ENCODE measurements at regions not wholly inside any gene's neighbourhood (a gene's known extent, or its start where the extent isn't known, plus 50 kb on each side); places are given as distances from the start of the nearest gene placed in this dataset.
"Not testable (repeated sequence)": the region's sequence is repeated elsewhere in the genome, so short reads cannot be mapped to it uniquely, and the experiment has no call there.

DNA sequence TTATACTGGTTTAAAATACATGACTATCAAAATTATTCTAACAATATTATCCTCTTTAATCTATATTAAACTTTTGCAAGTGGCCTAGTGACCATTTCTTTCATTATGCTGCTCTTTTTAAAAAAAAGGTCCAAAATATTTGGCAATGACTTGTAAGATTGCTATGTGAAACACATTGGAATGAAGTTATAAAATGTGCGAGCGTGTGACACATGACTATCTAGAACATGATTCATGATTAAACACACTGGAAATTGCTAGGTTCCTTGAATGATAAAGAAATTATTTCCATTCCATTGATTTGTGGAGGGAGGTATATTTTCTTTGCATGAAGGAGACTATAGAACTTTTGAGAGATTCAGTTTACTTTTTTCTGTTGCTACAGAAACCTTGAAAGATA, 739.1 kb downstream of the DIAPH3 start:
- Histone ChIP-seq H3K4me3 (no peak overlapping the region), H3K27ac (no peak overlapping the region)
- TF ChIP-seq, protein P1, sequence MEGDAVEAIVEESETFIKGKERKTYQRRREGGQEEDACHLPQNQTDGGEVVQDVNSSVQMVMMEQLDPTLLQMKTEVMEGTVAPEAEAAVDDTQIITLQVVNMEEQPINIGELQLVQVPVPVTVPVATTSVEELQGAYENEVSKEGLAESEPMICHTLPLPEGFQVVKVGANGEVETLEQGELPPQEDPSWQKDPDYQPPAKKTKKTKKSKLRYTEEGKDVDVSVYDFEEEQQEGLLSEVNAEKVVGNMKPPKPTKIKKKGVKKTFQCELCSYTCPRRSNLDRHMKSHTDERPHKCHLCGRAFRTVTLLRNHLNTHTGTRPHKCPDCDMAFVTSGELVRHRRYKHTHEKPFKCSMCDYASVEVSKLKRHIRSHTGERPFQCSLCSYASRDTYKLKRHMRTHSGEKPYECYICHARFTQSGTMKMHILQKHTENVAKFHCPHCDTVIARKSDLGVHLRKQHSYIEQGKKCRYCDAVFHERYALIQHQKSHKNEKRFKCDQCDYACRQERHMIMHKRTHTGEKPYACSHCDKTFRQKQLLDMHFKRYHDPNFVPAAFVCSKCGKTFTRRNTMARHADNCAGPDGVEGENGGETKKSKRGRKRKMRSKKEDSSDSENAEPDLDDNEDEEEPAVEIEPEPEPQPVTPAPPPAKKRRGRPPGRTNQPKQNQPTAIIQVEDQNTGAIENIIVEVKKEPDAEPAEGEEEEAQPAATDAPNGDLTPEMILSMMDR (IDR thresholded peaks at IDR 0.05): no peak
- DNase-seq (ENCODE audit: low spot score): no peak

DNA sequence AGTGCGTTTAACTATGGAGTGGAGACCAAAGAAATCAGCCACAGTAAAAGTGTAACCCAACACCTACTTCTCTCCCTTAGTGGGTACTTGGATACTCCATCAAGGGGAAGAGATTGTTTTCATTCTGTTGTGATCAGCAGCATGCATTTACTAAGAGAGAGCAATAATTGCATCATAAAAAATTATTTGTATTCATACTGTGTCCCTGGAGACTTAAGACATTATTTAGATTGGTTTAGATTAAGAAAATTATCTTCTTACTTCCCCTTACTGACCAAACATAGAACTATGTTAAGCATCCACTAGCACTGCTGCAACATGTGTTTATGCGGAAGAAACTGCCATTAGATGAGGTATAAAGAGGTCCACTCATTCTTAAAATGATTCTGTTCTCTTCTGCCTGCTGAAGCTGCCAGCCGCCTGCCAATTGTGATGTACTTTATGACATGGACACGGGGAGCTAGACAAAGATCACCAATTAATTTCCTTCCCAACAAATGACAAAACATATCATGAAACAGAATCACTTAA, 738.5 kb downstream of the DIAPH3 start:
- no peak overlapping the region for H3K4me3 ChIP-seq
- TF ChIP-seq, protein P1 (IDR thresholded peaks at IDR 0.05): no peak

DNA sequence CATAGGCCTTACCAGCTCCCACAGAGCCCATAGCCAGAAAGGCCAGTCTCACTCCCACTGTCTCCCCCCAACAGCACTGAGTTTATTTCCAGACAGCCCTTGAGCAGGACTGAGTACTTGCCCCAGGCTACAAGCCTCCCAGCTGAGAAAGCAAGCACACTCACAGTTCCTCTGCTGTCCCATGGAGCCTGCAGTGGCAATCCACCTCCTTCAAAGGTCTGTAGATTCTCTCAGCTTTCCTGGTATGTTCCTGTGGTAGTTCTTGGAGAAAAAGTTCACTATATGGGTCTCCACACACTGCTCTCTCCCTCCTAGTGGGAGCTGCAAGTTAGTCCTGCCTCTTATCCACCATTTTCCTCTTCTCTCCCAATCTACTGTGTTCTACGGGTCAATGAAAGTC, 728.7 kb downstream of the DIAPH3 start:
- no peak for DNase-seq (ENCODE audit: low spot score)
- TF ChIP-seq, protein P1 (IDR thresholded peaks at IDR 0.05): no peak
- Histone ChIP-seq H3K27ac (no peak overlapping the region), H3K4me3 (no peak overlapping the region)

More for the DNA sequence above, 738.5 kb downstream of the DIAPH3 start:
- H3K27ac ChIP-seq: no peak overlapping the region
- DNase-seq (ENCODE audit: low spot score): no peak

DNA sequence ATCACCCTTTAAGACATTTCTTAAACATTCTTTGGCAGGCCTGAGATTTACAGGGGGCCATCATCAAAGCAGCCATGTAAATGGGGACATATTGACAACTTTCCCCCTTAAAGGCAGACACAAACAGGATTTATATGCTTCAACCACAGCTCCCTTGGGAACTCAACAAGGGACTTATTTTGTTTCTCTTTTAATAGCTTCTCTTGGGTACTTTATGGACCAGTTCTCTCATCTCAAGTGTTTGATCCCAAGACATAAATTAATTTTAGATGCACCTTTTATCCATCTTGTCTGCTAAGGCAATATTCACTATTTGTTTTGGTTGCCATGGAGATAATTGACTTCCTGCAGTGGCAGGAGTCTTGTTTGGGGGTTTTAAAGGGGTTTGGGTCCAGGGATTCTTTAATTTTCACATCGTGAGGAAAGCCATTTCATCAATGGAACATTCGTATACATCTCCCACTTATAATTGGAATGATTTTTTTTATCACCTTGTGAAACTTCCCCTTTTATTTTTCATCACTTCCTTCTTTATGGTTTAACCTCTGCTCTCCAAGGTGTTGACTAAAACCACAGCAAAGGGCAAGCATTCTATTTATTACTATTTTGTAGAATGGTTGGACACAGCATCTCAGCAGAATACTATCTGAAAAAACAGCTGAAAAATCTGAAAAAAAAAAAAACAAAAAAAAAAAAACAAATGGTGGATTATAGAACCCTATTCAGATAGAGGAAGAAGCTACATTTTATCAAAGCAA, 726.0 kb downstream of the DIAPH3 start:
- no peak overlapping the region for H3K27ac ChIP-seq
- H3K4me3 ChIP-seq: no peak overlapping the region
- DNase-seq (ENCODE audit: low spot score): no peak
- TF ChIP-seq, protein P1 (IDR thresholded peaks at IDR 0.05): no peak

DNA sequence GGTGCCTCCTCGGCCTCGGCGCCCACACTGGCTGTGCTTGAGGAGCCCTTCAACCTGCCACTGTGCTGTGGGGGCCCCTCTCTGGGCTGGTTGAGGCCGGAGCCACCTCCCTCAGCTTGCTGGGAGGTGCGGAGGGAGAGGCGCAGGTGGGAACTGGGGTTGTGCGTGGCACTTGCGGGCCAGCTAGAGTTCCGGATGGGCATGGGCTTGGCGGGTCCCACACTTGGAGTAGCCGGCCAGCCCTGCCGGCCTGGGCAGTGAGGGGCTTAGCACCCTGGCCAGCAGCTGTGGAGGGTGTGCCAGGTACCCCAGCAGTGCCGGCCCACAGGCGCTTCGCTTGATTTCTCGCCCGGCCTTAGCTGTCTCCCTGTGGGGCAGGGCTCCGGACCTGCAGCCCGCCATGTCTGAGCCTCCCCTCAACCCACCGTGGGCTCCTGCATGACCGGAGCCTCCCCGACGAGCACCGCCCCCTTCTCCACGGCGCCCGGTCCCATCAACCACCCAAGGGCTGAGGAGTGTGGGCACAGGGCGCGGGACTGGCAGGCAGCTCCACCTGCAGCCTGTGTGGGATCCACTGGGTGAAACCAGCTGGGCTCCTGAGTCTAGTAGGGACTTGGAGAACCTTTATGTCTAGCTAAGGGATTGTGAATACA, 723.8 kb downstream of the DIAPH3 start:
- TF ChIP-seq, protein P1 (IDR thresholded peaks at IDR 0.05): no peak
- Histone ChIP-seq H3K4me3 (no peak overlapping the region), H3K27ac (no peak overlapping the region)
- DNase-seq (ENCODE audit: low spot score): no peak

DNA sequence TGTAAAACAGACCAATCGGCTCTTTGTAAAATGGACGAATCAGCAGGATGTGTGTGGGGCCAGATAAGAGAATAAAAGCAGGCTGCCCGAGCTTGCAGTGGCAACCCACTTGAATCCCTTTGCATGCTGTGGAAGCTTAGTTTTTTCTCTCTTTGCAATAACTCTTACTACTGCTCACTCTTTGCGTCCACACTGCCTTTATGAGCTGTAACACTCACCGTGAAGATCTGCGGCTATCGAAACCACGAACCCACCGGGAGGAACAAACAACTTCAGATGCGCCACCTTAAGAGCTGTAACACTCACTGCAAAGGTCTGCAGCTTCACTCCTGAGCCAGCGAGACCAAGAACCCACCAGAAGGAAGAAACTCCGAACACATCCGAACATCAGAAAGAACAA, 722.7 kb downstream of the DIAPH3 start:
- H3K4me3 ChIP-seq; H3K27ac ChIP-seq; DNase-seq (ENCODE audit: low spot score): not testable (repeated sequence)

DNA sequence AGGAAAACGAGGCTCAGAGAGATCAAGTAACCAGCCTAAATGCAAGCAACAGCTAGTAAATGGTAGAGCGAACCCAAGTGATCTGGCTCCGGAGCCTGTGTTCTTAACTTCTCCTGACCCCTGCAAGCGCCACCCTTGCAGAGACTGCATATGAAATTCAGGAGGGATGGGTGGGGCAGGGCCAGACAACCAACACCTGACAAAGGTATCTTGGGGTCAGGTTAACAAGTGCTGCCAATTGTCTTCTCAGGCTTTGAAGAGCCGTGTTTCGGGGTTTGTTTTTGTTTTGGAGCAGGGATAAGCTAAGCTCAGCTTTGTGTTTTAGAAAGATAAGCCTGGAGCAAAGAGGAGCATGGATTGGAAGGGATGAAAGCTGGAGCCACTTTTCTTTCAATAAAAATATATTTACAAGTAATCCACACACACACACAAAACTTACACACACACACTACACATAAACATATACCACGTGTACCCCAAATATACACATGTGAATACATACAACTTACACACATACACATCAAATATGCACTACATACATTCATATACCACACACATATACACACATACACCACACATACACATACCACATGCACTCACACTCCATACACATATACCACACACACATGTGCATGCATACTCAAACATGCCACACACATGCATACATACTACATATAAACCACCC, 722.0 kb downstream of the DIAPH3 start:
- Histone ChIP-seq H3K27ac (no peak overlapping the region), H3K4me3 (no peak overlapping the region)
- no peak for DNase-seq (ENCODE audit: low spot score)
- TF ChIP-seq, protein P1 (IDR thresholded peaks at IDR 0.05): no peak
